ENCODE measurements at regions not wholly inside any gene's neighbourhood (a gene's known extent, or its start where the extent isn't known, plus 50 kb on each side); places are given as distances from the start of the nearest gene placed in this dataset.

GRCh38 chrX:42463706-42464490 is 314.1 kb downstream of the PPP1R2C start:
- no peak overlapping the region for H3K4me3 Mint-ChIP-seq (ENCODE audit: unreplicated experiment)
- Histone ChIP-seq H2AFZ (ENCODE audit: low read depth, low read length) (no peak overlapping the region), H4K20me1 (ENCODE audit: insufficient read depth, low read length) (no peaks in the 10 kb centered on the region), H3K9me3 (ENCODE audit: insufficient read depth, low read depth, low read length) (no peaks in the 10 kb centered on the region), H3K27ac (ENCODE audit: low read depth, low read length) (no peak overlapping the region), H3K9ac (ENCODE audit: low read length) (no peak overlapping the region), H3K36me3 (ENCODE audit: insufficient read depth, low read length) (no peaks in the 10 kb centered on the region), H3K79me2 (ENCODE audit: insufficient read depth, low read length) (no peaks in the 10 kb centered on the region), H3K4me2 (ENCODE audit: low read length) (no peak overlapping the region), H3K4me3 (ENCODE audit: insufficient read depth, low read depth, low read length) (no peak overlapping the region), H3K4me1 (ENCODE audit: insufficient read depth, low read length) (no peaks in the 10 kb centered on the region), H3K27me3 (ENCODE audit: insufficient read depth, low read length) (no peaks in the 10 kb centered on the region)
- no peaks in the 10 kb centered on the region for H3K9me3 Mint-ChIP-seq (ENCODE audit: unreplicated experiment)
- no peaks in the 10 kb centered on the region for H3K27me3 Mint-ChIP-seq (ENCODE audit: low read depth, unreplicated experiment)
- H3K4me1 Mint-ChIP-seq (ENCODE audit: low read depth, unreplicated experiment), result no peaks in the 10 kb centered on the region
- no peak overlapping the region for H3K27ac Mint-ChIP-seq (ENCODE audit: unreplicated experiment)
- H3K36me3 Mint-ChIP-seq (ENCODE audit: low read depth, unreplicated experiment), result no peaks in the 10 kb centered on the region
- TF ChIP-seq EZH2 (IDR thresholded peaks at IDR 0.05; ENCODE audit: insufficient read depth, low read length), result no peak
- TF ChIP-seq, protein P1, sequence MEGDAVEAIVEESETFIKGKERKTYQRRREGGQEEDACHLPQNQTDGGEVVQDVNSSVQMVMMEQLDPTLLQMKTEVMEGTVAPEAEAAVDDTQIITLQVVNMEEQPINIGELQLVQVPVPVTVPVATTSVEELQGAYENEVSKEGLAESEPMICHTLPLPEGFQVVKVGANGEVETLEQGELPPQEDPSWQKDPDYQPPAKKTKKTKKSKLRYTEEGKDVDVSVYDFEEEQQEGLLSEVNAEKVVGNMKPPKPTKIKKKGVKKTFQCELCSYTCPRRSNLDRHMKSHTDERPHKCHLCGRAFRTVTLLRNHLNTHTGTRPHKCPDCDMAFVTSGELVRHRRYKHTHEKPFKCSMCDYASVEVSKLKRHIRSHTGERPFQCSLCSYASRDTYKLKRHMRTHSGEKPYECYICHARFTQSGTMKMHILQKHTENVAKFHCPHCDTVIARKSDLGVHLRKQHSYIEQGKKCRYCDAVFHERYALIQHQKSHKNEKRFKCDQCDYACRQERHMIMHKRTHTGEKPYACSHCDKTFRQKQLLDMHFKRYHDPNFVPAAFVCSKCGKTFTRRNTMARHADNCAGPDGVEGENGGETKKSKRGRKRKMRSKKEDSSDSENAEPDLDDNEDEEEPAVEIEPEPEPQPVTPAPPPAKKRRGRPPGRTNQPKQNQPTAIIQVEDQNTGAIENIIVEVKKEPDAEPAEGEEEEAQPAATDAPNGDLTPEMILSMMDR (IDR thresholded peaks at IDR 0.05; ENCODE audit: insufficient read depth, low read depth, low read length), result no peak
- DNase-seq (ENCODE audit: low read depth), result no peak
- peak; percentile 78 for FAIRE-seq

GRCh38 chrX:42462917-42463316 is 315.0 kb downstream of the PPP1R2C start:
- no peak for FAIRE-seq
- Mint-ChIP-seq H3K36me3 (ENCODE audit: low read depth, unreplicated experiment) (no peaks in the 10 kb centered on the region), H3K27me3 (ENCODE audit: low read depth, unreplicated experiment) (no peaks in the 10 kb centered on the region), H3K4me3 (ENCODE audit: unreplicated experiment) (no peak overlapping the region), H3K4me1 (ENCODE audit: low read depth, unreplicated experiment) (no peaks in the 10 kb centered on the region), H3K27ac (ENCODE audit: unreplicated experiment) (no peak overlapping the region), H3K9me3 (ENCODE audit: unreplicated experiment) (no peaks in the 10 kb centered on the region)
- H3K9ac ChIP-seq (ENCODE audit: low read length), result no peak overlapping the region
- H3K27me3 ChIP-seq (ENCODE audit: insufficient read depth, low read length), result no peaks in the 10 kb centered on the region
- H3K4me3 ChIP-seq (ENCODE audit: insufficient read depth, low read depth, low read length), result no peak overlapping the region
- no peak overlapping the region for H3K4me2 ChIP-seq (ENCODE audit: low read length)
- H3K27ac ChIP-seq (ENCODE audit: low read depth, low read length), result no peak overlapping the region
- H3K36me3 ChIP-seq (ENCODE audit: insufficient read depth, low read length), result no peaks in the 10 kb centered on the region
- DNase-seq (ENCODE audit: low read depth), result no peak
- no peaks in the 10 kb centered on the region for H3K79me2 ChIP-seq (ENCODE audit: insufficient read depth, low read length)
- H4K20me1 ChIP-seq (ENCODE audit: insufficient read depth, low read length), result no peaks in the 10 kb centered on the region
- H3K9me3 ChIP-seq (ENCODE audit: insufficient read depth, low read depth, low read length), result no peaks in the 10 kb centered on the region
- TF ChIP-seq, protein P1 (IDR thresholded peaks at IDR 0.05; ENCODE audit: insufficient read depth, low read depth, low read length), result no peak
- no peak for TF ChIP-seq EZH2 (IDR thresholded peaks at IDR 0.05; ENCODE audit: insufficient read depth, low read length)
- no peak overlapping the region for H2AFZ ChIP-seq (ENCODE audit: low read depth, low read length)
- H3K4me1 ChIP-seq (ENCODE audit: insufficient read depth, low read length), result no peaks in the 10 kb centered on the region

DNA sequence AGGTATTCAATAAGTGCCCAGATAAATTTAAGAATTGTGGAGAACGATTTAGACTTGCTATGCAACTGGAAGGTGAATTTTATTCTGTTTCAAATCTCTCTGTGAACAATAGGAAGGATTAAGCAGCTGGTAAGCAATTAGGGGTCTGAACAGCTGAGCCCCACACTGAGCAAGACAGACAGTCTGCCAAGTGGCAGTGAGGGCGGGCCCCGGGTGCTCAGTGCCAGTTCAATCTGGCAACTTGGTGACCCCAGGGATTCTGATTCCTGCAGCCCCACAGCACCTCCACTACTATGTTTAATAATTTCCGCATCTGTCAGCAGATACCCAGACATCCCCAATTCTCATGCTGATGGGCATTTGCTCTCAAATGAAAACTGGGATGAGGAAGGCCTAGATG is 317.3 kb downstream of the PPP1R2C start:
- no peaks in the 10 kb centered on the region for H3K27me3 Mint-ChIP-seq (ENCODE audit: low read depth, unreplicated experiment)
- Histone ChIP-seq H3K4me2 (ENCODE audit: low read length) (no peak overlapping the region), H3K27ac (ENCODE audit: low read depth, low read length) (no peak overlapping the region), H3K36me3 (ENCODE audit: insufficient read depth, low read length) (no peaks in the 10 kb centered on the region), H3K9ac (ENCODE audit: low read length) (no peak overlapping the region), H3K4me3 (ENCODE audit: insufficient read depth, low read depth, low read length) (no peak overlapping the region), H2AFZ (ENCODE audit: low read depth, low read length) (no peak overlapping the region), H3K79me2 (ENCODE audit: insufficient read depth, low read length) (no peaks in the 10 kb centered on the region), H3K27me3 (ENCODE audit: insufficient read depth, low read length) (no peaks in the 10 kb centered on the region), H4K20me1 (ENCODE audit: insufficient read depth, low read length) (no peaks in the 10 kb centered on the region), H3K4me1 (ENCODE audit: insufficient read depth, low read length) (no peaks in the 10 kb centered on the region), H3K9me3 (ENCODE audit: insufficient read depth, low read depth, low read length) (no peaks in the 10 kb centered on the region)
- no peaks in the 10 kb centered on the region for H3K4me1 Mint-ChIP-seq (ENCODE audit: low read depth, unreplicated experiment)
- no peak overlapping the region for H3K4me3 Mint-ChIP-seq (ENCODE audit: unreplicated experiment)
- no peak overlapping the region for H3K27ac Mint-ChIP-seq (ENCODE audit: unreplicated experiment)
- H3K36me3 Mint-ChIP-seq (ENCODE audit: low read depth, unreplicated experiment), result no peaks in the 10 kb centered on the region
- DNase-seq (ENCODE audit: low read depth) (no peak), FAIRE-seq (peak; percentile 5)
- no peak for TF ChIP-seq EZH2 (IDR thresholded peaks at IDR 0.05; ENCODE audit: insufficient read depth, low read length)
- TF ChIP-seq, protein P1 (IDR thresholded peaks at IDR 0.05; ENCODE audit: insufficient read depth, low read depth, low read length), result no peak
- H3K9me3 Mint-ChIP-seq (ENCODE audit: unreplicated experiment), result no peaks in the 10 kb centered on the region
